Upper lobe of left lung (tissue), 6 donors: ENCODE measurements at regions not wholly inside any gene's neighbourhood (a gene's known extent, or its start where the extent isn't known, plus 50 kb on each side); places are given as distances from the start of the nearest gene placed in this dataset.

Experiments used
- ATAC-seq, 2 donors: fragments of 200-7000 bp; cut with Tn5 transposase; one replicate each; pipeline ENCODE4 v1.9.1; 2022; ENCODE audit warnings: mild to moderate bottlenecking in 2 of 2, moderate library complexity in 2 of 2; ENCODE audit not compliant: low FRiP score in 2 of 2
- DNase-seq, 2 donors: peaks; one replicate each; pipeline ENCODE4 v3.0.0-alpha.2; 2019 to 2020
- H3K27ac ChIP-seq, 4 donors: fragments of 200-600 bp; sonication (generic); one replicate each; pipeline ENCODE4 v1.5.1; 2016 to 2019
- H3K27me3 ChIP-seq, 4 donors: fragments of 200-600 bp; sonication (generic); one replicate each; pipeline ENCODE4 v1.5.1; 2017 to 2019
- H3K36me3 ChIP-seq, 4 donors: fragments of 200-600 bp; sonication (generic); one replicate each; pipeline ENCODE4 v1.5.1; 2016 to 2019
- H3K4me1 ChIP-seq, 4 donors: fragments of 200-600 bp; sonication (generic); one replicate each; pipeline ENCODE4 v1.5.1; 2018 to 2019
- H3K4me3 ChIP-seq, 4 donors: fragments of 200-600 bp; sonication (generic); one replicate each; pipeline ENCODE4 v1.5.1; 2017 to 2019; ENCODE audit warnings: mild to moderate bottlenecking in 2 of 4, moderate library complexity in 1 of 4
- H3K9me3 ChIP-seq, 4 donors: fragments of 200-600 bp; sonication (generic); one replicate each; pipeline ENCODE4 v1.5.1; 2018 to 2019
- CTCF ChIP-seq, 6 experiments: fragments of 450-650 bp in 4 of 6; fragments of 200-600 bp in 2 of 6; sonication (generic) in 2 of 6; IDR thresholded peaks; one replicate each; pipeline ENCODE4 v1.5.1; 2016 to 2019; ENCODE audit warnings: antibody characterized with exemption in 6 of 6
- EP300 ChIP-seq, 4 donors: sonication (generic); formaldehyde crosslinking; IDR thresholded peaks; one replicate each; pipeline ENCODE4 v1.5.1; 2017; ENCODE audit warnings: antibody characterized with exemption in 4 of 4, control low read depth in 2 of 4
- POLR2A ChIP-seq, 4 donors: fragments of 450-650 bp; IDR thresholded peaks; one replicate each; pipeline ENCODE4 v1.5.1; 2016 to 2017; ENCODE audit warnings: antibody characterized with exemption in 4 of 4, mild to moderate bottlenecking in 2 of 4
- POLR2AphosphoS5 ChIP-seq, 2 donors: sonication (generic); formaldehyde crosslinking; IDR thresholded peaks; one replicate each; pipeline ENCODE4 v1.5.1; 2017; ENCODE audit warnings: antibody characterized with exemption in 2 of 2
- WGBS, 2 donors: methylation state at CpG; one replicate each; pipeline ENCODE4 v1.1.5; 2017 to 2018; 5-methylcytosine and 5-hydroxymethylcytosine counted together
- donor health status: DM: no; HTN: no; CAD: no; lungs with moderate emphysema.
- donor health status: DM: no; HTN: yes; CAD: no; lungs with severe emphysema.

DNA sequence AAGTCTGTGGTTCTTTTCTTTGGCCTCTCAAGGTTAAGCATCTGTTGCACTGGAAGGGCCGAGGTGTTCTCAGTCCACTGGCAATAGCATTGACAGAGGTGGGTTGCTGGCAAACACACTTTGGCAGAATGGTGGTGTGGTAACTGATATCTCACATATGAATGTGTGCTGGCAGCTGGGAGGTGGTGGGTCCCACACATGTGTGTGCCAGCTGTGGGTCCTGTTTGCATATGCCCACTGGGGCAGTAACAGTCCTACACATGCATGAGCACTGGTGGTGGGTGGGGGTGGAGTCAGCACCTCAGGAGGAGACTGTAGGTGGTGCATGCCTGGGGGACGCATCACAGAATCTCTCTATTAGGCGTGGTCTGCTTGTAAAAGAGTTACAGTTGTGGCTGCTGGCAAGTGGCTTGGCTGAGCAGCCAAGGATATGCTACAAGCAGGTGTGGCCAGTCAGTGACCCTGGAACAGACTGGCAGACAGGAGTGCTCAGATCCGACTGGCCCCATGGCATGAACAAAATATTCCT, 934.3 kb downstream of the GRIK2 start:
- H3K9me3 ChIP-seq: no peaks in the 10 kb centered on the region
- TF ChIP-seq EP300 (IDR thresholded peaks at IDR 0.05) (no peak), POLR2AphosphoS5 (IDR thresholded peaks at IDR 0.05) (no peak), CTCF (IDR thresholded peaks at IDR 0.05) (no peak), POLR2A (IDR thresholded peaks at IDR 0.05) (no peak)
- 79 to 84% methylated on average over 2 to 4 of the region's 4 CpGs for whole genome bisulfite sequencing, 2 donors
- no peak overlapping the region for H3K4me3 ChIP-seq
- no peaks in the 10 kb centered on the region for H3K27me3 ChIP-seq
- no peak for ATAC-seq
- no peak for DNase-seq
- no peak overlapping the region for H3K27ac ChIP-seq
- no peaks in the 10 kb centered on the region for H3K36me3 ChIP-seq
- H3K4me1 ChIP-seq: no peaks in the 10 kb centered on the region

- Histone ChIP-seq H3K36me3 (no peaks in the 10 kb centered on the region), H3K9me3 (no peaks in the 10 kb centered on the region), H3K27ac (no peak overlapping the region), H3K27me3 (no peaks in the 10 kb centered on the region), H3K4me3 (no peak overlapping the region), H3K4me1 (no peaks in the 10 kb centered on the region)
- ATAC-seq (no peak), DNase-seq (no peak)
- 58 to 66% methylated on average over 1 of the region's 1 CpG for WGBS, 2 donors
- TF ChIP-seq POLR2A (IDR thresholded peaks at IDR 0.05) (no peak), POLR2AphosphoS5 (IDR thresholded peaks at IDR 0.05) (no peak), CTCF (IDR thresholded peaks at IDR 0.05) (no peak), EP300 (IDR thresholded peaks at IDR 0.05) (no peak)
Observed at GRCh38 chr6:102313699-102314098, 920.2 kb downstream of the GRIK2 start.

DNA sequence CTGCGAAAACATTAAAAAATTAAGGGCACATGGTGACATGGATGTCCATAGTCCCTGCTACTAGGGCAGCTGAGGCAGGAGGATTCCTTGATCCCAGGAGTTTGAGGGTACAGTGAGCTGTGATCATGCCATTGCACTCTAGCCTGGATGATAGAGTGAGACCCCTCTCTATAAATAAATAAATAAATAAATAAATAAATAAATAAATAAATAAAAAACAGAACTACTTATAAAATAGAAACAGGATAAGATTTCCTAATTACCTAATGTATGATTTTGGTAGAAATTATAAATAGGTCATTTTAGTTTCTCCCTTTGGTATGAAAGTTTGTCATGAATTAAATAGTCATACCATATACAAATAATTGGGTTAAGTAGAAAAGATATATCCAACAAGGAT, 916.2 kb downstream of the GRIK2 start:
- ATAC-seq (no peak), DNase-seq (no peak)
- H3K27me3 ChIP-seq: no peaks in the 10 kb centered on the region
- no peaks in the 10 kb centered on the region for H3K4me1 ChIP-seq
- H3K36me3 ChIP-seq: no peaks in the 10 kb centered on the region
- no peaks in the 10 kb centered on the region for H3K9me3 ChIP-seq
- TF ChIP-seq POLR2AphosphoS5 (IDR thresholded peaks at IDR 0.05) (no peak), POLR2A (IDR thresholded peaks at IDR 0.05) (no peak), EP300 (IDR thresholded peaks at IDR 0.05) (no peak), CTCF (IDR thresholded peaks at IDR 0.05) (no peak)
- no peak overlapping the region for H3K4me3 ChIP-seq
- 91 to 96% methylated on average over 1 of the region's 1 CpG for WGBS, 2 donors
- no peak overlapping the region for H3K27ac ChIP-seq

GRCh38 chr6:102300350-102300749, 906.8 kb downstream of the GRIK2 start:
- H3K27me3 ChIP-seq: no peaks in the 10 kb centered on the region
- H3K4me3 ChIP-seq: no peak overlapping the region
- H3K9me3 ChIP-seq: no peaks in the 10 kb centered on the region
- DNase-seq (no peak), ATAC-seq (no peak)
- WGBS, 2 donors: 74 to 90% methylated on average over 3 of the region's 3 CpGs
- no peak overlapping the region for H3K27ac ChIP-seq
- H3K4me1 ChIP-seq: no peaks in the 10 kb centered on the region
- no peak for TF ChIP-seq CTCF (IDR thresholded peaks at IDR 0.05)
- no peak for TF ChIP-seq POLR2AphosphoS5 (IDR thresholded peaks at IDR 0.05)
- no peak for TF ChIP-seq EP300 (IDR thresholded peaks at IDR 0.05)
- no peak for TF ChIP-seq POLR2A (IDR thresholded peaks at IDR 0.05)
- no peaks in the 10 kb centered on the region for H3K36me3 ChIP-seq

- Histone ChIP-seq H3K4me3 (no peak overlapping the region), H3K27ac (no peak overlapping the region), H3K36me3 (no peaks in the 10 kb centered on the region), H3K9me3 (no peaks in the 10 kb centered on the region), H3K27me3 (no peaks in the 10 kb centered on the region), H3K4me1 (no peaks in the 10 kb centered on the region)
- ATAC-seq (no peak), DNase-seq (no peak)
- no peak for TF ChIP-seq POLR2AphosphoS5 (IDR thresholded peaks at IDR 0.05)
- no peak for TF ChIP-seq CTCF (IDR thresholded peaks at IDR 0.05)
- no peak for TF ChIP-seq POLR2A (IDR thresholded peaks at IDR 0.05)
- no peak for TF ChIP-seq EP300 (IDR thresholded peaks at IDR 0.05)
Observed at GRCh38 chr6:102298051-102298450, 904.5 kb downstream of the GRIK2 start.
